ENCODE measurements at regions not wholly inside any gene's neighbourhood (a gene's known extent, or its start where the extent isn't known, plus 50 kb on each side); places are given as distances from the start of the nearest gene placed in this dataset.

GRCh38 chr9:75692309-75692708, 198.2 kb upstream of the PCSK5 start:
- no peaks in the 10 kb centered on the region for H3F3A ChIP-seq (replicated peaks; ENCODE audit: low read depth)
- Mint-ChIP-seq H3K4me1 (no peaks in the 10 kb centered on the region), H3K4me3 (no peak overlapping the region), H3K27ac (no peak overlapping the region), H3K9me3 (0 out of 3 replicates have a peak, but pooled peaks cover 3% of the 10 kb centered on the region), H3K36me3 (ENCODE audit: low read depth) (no peaks in the 10 kb centered on the region), H3K27me3 (ENCODE audit: insufficient read depth, low read depth, poor library complexity) (no peaks in the 10 kb centered on the region)
- H3K9me2 ChIP-seq (ENCODE audit: insufficient read depth), result peaks cover 10% of the 10 kb centered on the region; the same call in 1 of the 2 replicates
- H3K27ac ChIP-seq (ENCODE audit: low read depth), result no peak overlapping the region
- DNase-seq (ENCODE audit: low spot score), result no peak
- no peak overlapping the region for H3K4me3 ChIP-seq
- no peaks in the 10 kb centered on the region for H3K36me3 ChIP-seq (ENCODE audit: insufficient read depth)
- no peaks in the 10 kb centered on the region for H3K27me3 ChIP-seq (ENCODE audit: insufficient read depth)
- no peak for TF ChIP-seq CTCF (conservative IDR thresholded peaks at IDR 0.05; ENCODE audit: low read depth in 2 of 2)
- TF ChIP-seq ZNF331 (CRISPR knock-in tag; IDR thresholded peaks at IDR 0.05; ENCODE audit: low read depth), result no peak
- TF ChIP-seq, protein P1, sequence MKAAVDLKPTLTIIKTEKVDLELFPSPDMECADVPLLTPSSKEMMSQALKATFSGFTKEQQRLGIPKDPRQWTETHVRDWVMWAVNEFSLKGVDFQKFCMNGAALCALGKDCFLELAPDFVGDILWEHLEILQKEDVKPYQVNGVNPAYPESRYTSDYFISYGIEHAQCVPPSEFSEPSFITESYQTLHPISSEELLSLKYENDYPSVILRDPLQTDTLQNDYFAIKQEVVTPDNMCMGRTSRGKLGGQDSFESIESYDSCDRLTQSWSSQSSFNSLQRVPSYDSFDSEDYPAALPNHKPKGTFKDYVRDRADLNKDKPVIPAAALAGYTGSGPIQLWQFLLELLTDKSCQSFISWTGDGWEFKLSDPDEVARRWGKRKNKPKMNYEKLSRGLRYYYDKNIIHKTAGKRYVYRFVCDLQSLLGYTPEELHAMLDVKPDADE (IDR thresholded peaks at IDR 0.05), result no peak
- no peak for TF ChIP-seq JUNB (IDR thresholded peaks at IDR 0.05; ENCODE audit: unreplicated experiment)
- TF ChIP-seq POLR2AphosphoS5 (IDR thresholded peaks at IDR 0.05; ENCODE audit: low read depth), result no peak
- no peak for TF ChIP-seq EZH2 (IDR thresholded peaks at IDR 0.05; ENCODE audit: low read depth, unreplicated experiment)
- TF ChIP-seq CREB1 (CRISPR knock-in tag; IDR thresholded peaks at IDR 0.05; ENCODE audit: low read depth), result no peak
- no peak for TF ChIP-seq NANOG (IDR thresholded peaks at IDR 0.05; ENCODE audit: borderline replicate concordance)
- no peak for TF ChIP-seq STAT1 (IDR thresholded peaks at IDR 0.05; ENCODE audit: unreplicated experiment)
- no peak for TF ChIP-seq EZH2phosphoT487 (IDR thresholded peaks at IDR 0.05; ENCODE audit: unreplicated experiment)
- no peak for TF ChIP-seq ZNF114 (CRISPR knock-in tag; IDR thresholded peaks at IDR 0.05)
- TF ChIP-seq, protein P2, sequence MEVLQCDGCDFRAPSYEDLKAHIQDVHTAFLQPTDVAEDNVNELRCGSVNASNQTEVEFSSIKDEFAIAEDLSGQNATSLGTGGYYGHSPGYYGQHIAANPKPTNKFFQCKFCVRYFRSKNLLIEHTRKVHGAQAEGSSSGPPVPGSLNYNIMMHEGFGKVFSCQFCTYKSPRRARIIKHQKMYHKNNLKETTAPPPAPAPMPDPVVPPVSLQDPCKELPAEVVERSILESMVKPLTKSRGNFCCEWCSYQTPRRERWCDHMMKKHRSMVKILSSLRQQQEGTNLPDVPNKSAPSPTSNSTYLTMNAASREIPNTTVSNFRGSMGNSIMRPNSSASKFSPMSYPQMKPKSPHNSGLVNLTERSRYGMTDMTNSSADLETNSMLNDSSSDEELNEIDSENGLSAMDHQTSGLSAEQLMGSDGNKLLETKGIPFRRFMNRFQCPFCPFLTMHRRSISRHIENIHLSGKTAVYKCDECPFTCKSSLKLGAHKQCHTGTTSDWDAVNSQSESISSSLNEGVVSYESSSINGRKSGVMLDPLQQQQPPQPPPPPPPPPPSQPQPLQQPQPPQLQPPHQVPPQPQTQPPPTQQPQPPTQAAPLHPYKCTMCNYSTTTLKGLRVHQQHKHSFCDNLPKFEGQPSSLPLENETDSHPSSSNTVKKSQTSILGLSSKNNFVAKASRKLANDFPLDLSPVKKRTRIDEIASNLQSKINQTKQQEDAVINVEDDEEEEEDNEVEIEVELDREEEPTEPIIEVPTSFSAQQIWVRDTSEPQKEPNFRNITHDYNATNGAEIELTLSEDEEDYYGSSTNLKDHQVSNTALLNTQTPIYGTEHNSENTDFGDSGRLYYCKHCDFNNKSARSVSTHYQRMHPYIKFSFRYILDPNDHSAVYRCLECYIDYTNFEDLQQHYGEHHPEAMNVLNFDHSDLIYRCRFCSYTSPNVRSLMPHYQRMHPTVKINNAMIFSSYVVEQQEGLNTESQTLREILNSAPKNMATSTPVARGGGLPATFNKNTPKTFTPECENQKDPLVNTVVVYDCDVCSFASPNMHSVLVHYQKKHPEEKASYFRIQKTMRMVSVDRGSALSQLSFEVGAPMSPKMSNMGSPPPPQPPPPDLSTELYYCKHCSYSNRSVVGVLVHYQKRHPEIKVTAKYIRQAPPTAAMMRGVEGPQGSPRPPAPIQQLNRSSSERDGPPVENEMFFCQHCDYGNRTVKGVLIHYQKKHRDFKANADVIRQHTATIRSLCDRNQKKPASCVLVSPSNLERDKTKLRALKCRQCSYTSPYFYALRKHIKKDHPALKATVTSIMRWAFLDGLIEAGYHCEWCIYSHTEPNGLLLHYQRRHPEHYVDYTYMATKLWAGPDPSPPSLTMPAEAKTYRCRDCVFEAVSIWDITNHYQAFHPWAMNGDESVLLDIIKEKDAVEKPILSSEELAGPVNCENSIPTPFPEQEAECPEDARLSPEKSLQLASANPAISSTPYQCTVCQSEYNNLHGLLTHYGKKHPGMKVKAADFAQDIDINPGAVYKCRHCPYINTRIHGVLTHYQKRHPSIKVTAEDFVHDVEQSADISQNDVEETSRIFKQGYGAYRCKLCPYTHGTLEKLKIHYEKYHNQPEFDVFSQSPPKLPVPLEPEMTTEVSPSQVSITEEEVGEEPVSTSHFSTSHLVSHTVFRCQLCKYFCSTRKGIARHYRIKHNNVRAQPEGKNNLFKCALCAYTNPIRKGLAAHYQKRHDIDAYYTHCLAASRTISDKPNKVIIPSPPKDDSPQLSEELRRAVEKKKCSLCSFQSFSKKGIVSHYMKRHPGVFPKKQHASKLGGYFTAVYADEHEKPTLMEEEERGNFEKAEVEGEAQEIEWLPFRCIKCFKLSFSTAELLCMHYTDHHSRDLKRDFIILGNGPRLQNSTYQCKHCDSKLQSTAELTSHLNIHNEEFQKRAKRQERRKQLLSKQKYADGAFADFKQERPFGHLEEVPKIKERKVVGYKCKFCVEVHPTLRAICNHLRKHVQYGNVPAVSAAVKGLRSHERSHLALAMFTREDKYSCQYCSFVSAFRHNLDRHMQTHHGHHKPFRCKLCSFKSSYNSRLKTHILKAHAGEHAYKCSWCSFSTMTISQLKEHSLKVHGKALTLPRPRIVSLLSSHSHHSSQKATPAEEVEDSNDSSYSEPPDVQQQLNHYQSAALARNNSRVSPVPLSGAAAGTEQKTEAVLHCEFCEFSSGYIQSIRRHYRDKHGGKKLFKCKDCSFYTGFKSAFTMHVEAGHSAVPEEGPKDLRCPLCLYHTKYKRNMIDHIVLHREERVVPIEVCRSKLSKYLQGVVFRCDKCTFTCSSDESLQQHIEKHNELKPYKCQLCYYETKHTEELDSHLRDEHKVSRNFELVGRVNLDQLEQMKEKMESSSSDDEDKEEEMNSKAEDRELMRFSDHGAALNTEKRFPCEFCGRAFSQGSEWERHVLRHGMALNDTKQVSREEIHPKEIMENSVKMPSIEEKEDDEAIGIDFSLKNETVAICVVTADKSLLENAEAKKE (CRISPR knock-in tag; IDR thresholded peaks at IDR 0.05), result no peak
- TF ChIP-seq, protein P3, sequence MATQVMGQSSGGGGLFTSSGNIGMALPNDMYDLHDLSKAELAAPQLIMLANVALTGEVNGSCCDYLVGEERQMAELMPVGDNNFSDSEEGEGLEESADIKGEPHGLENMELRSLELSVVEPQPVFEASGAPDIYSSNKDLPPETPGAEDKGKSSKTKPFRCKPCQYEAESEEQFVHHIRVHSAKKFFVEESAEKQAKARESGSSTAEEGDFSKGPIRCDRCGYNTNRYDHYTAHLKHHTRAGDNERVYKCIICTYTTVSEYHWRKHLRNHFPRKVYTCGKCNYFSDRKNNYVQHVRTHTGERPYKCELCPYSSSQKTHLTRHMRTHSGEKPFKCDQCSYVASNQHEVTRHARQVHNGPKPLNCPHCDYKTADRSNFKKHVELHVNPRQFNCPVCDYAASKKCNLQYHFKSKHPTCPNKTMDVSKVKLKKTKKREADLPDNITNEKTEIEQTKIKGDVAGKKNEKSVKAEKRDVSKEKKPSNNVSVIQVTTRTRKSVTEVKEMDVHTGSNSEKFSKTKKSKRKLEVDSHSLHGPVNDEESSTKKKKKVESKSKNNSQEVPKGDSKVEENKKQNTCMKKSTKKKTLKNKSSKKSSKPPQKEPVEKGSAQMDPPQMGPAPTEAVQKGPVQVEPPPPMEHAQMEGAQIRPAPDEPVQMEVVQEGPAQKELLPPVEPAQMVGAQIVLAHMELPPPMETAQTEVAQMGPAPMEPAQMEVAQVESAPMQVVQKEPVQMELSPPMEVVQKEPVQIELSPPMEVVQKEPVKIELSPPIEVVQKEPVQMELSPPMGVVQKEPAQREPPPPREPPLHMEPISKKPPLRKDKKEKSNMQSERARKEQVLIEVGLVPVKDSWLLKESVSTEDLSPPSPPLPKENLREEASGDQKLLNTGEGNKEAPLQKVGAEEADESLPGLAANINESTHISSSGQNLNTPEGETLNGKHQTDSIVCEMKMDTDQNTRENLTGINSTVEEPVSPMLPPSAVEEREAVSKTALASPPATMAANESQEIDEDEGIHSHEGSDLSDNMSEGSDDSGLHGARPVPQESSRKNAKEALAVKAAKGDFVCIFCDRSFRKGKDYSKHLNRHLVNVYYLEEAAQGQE (IDR thresholded peaks at IDR 0.05; ENCODE audit: unreplicated experiment), result no peak
- H3K4me1 ChIP-seq (ENCODE audit: insufficient read depth), result no peaks in the 10 kb centered on the region
- H4K20me1 ChIP-seq (replicated peaks; ENCODE audit: insufficient read depth), result no peaks in the 10 kb centered on the region
- H3K79me2 ChIP-seq (replicated peaks; ENCODE audit: insufficient read depth), result no peaks in the 10 kb centered on the region
- H3K4me2 ChIP-seq, result no peak overlapping the region
- no peak for ATAC-seq
- H2AFZ ChIP-seq, result no peak overlapping the region
